ENCODE measurements at regions not wholly inside any gene's neighbourhood (a gene's known extent, or its start where the extent isn't known, plus 50 kb on each side); places are given as distances from the start of the nearest gene placed in this dataset.

DNA sequence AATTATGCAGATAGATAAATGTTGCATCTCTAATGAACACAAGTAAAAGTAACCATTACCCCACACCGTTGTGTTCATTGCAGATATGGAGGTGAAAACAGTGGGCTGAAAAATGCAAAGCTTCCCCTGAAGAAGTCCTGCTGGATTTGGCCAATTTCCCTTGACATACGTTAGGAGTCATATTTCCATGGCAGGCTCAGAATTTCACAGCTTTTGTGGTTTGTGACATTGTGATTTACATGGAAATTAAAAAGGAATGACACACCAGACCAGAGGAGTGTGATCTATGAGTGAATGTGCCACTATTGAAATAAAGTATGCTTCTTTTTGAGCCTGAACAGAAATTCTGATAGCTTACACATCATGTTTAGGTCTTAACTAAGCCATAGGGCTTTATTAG is 221.1 kb upstream of the TMTC4 start:
- peak overlapping the region in 1 of 4 donors; percentile 82 for H3K27ac ChIP-seq
- H3K27me3 ChIP-seq = no peaks in the 10 kb centered on the region
- TF ChIP-seq, protein P1, sequence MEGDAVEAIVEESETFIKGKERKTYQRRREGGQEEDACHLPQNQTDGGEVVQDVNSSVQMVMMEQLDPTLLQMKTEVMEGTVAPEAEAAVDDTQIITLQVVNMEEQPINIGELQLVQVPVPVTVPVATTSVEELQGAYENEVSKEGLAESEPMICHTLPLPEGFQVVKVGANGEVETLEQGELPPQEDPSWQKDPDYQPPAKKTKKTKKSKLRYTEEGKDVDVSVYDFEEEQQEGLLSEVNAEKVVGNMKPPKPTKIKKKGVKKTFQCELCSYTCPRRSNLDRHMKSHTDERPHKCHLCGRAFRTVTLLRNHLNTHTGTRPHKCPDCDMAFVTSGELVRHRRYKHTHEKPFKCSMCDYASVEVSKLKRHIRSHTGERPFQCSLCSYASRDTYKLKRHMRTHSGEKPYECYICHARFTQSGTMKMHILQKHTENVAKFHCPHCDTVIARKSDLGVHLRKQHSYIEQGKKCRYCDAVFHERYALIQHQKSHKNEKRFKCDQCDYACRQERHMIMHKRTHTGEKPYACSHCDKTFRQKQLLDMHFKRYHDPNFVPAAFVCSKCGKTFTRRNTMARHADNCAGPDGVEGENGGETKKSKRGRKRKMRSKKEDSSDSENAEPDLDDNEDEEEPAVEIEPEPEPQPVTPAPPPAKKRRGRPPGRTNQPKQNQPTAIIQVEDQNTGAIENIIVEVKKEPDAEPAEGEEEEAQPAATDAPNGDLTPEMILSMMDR (IDR thresholded peaks at IDR 0.05) = no peak
- TF ChIP-seq EP300 (IDR thresholded peaks at IDR 0.05) (no peak), POLR2A (IDR thresholded peaks at IDR 0.05) (no peak)
- H3K4me1 ChIP-seq = peaks cover 0 to 10% (median 0%) of the 10 kb centered on the region in 4 donors
- H3K4me3 ChIP-seq = no peak overlapping the region
- H3K9me3 ChIP-seq = no peaks in the 10 kb centered on the region
- no peaks in the 10 kb centered on the region for H3K36me3 ChIP-seq
- no peak for DNase-seq (ENCODE audit: low spot score in 2 of 2)
- WGBS, 2 donors = 31 to 38% methylated on average over 2 of the region's 2 CpGs

DNA sequence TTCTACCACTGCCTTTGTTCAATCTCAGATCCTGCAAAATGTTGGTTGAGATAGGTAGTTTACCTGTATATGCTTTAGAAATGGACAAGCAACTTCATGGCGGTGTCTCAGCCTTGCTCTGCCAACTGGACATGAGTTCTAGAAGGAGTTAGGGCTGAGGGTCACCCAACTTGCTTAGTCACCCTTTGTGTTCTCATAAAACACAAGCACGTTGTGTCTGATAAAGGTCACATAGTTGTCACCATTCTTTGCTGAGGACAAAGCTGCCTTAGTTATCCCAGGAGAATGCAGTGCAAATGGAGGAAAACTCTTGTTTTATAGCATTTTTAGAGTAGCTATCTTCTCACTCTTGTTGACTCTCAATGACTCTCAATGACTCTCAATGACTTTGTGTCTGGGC is 218.4 kb upstream of the TMTC4 start:
- Histone ChIP-seq H3K27me3 (no peaks in the 10 kb centered on the region), H3K4me1 (peaks cover 0 to 10% (median 0%) of the 10 kb centered on the region in 4 donors), H3K27ac (peak overlapping the region in 2 of 4 donors; percentile 53 to 82), H3K4me3 (no peak overlapping the region), H3K9me3 (no peaks in the 10 kb centered on the region), H3K36me3 (no peaks in the 10 kb centered on the region)
- WGBS, 2 donors = 14 to 25% methylated on average over 2 of the region's 2 CpGs
- no peak for DNase-seq (ENCODE audit: low spot score in 2 of 2)
- TF ChIP-seq, protein P1 (IDR thresholded peaks at IDR 0.05) = no peak
- TF ChIP-seq EP300 (IDR thresholded peaks at IDR 0.05) = peak in 1 of 2 donors; percentile 51

- no peak for DNase-seq (ENCODE audit: low spot score in 2 of 2)
- no peak overlapping the region for H3K4me3 ChIP-seq
- peaks cover 0 to 10% (median 0%) of the 10 kb centered on the region in 4 donors for H3K4me1 ChIP-seq
- H3K36me3 ChIP-seq = no peaks in the 10 kb centered on the region
- no peaks in the 10 kb centered on the region for H3K9me3 ChIP-seq
- no peaks in the 10 kb centered on the region for H3K27me3 ChIP-seq
- WGBS, 2 donors = 71 to 74% methylated on average over 3 of the region's 3 CpGs
- peak overlapping the region in 1 of 4 donors; percentile 26 for H3K27ac ChIP-seq
- TF ChIP-seq EP300 (IDR thresholded peaks at IDR 0.05) = no peak
- TF ChIP-seq, protein P1 (IDR thresholded peaks at IDR 0.05) = no peak
These were observed 216.1 kb upstream of the TMTC4 start for GRCh38 chr13:100890645-100891044.

DNA sequence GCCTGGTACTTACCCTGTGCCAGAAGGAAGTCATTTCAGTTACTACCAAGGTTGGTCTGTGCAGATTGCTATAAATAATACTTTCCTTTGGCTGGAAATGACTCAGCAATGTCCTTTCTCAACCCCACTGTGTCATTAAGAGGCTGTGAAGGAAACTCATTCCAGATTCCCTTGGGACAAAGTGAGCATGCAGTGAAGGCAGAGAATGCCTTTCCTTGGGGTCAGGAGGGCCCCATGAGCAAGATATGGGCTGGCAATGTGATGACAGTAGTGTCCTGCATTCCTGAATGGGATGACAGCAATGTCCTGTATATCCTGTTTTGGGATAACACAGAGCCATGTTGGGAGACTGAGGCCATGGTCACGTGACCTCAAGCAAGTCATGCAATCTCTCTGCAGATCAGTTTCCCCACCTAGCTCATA is 213.1 kb upstream of the TMTC4 start:
- TF ChIP-seq, protein P1 (IDR thresholded peaks at IDR 0.05) = no peak
- TF ChIP-seq EP300 (IDR thresholded peaks at IDR 0.05) = no peak
- no peak for TF ChIP-seq POLR2A (IDR thresholded peaks at IDR 0.05)
- no peaks in the 10 kb centered on the region for H3K27me3 ChIP-seq
- no peaks in the 10 kb centered on the region for H3K4me1 ChIP-seq
- no peak overlapping the region for H3K4me3 ChIP-seq
- no peaks in the 10 kb centered on the region for H3K36me3 ChIP-seq
- DNase-seq (ENCODE audit: low spot score in 2 of 2) = no peak
- no peak overlapping the region for H3K27ac ChIP-seq
- H3K9me3 ChIP-seq = no peaks in the 10 kb centered on the region
- 70 to 71% methylated on average over 1 of the region's 1 CpG for WGBS, 2 donors

DNA sequence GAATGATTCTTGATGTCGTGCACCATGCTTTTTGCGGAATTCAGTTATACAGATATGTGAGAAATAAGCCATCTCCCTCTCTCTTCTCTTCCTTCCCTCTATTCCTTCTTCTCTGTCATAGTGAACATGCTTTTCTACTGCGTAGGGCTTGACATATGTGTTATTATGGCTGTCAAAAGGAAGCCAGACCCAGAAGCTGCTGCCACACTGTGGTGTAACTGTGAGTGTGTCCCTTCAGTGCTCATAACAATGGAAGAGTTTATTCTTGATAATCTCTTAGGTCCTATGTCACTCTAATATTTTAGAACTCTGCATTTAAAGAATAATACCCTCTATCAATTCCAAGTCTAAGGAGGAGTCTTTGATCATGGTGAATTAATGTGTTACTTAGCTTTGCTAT is 208.9 kb upstream of the TMTC4 start:
- TF ChIP-seq EP300 (IDR thresholded peaks at IDR 0.05) (no peak), POLR2A (IDR thresholded peaks at IDR 0.05) (no peak)
- TF ChIP-seq, protein P1 (IDR thresholded peaks at IDR 0.05) = no peak
- Histone ChIP-seq H3K4me1 (no peaks in the 10 kb centered on the region), H3K36me3 (no peaks in the 10 kb centered on the region), H3K9me3 (no peaks in the 10 kb centered on the region), H3K27me3 (no peaks in the 10 kb centered on the region), H3K4me3 (no peak overlapping the region), H3K27ac (no peak overlapping the region)
- 87 to 93% methylated on average over 3 of the region's 3 CpGs for WGBS, 2 donors
- DNase-seq (ENCODE audit: low spot score in 2 of 2) = no peak
